BE2C (cell line): ENCODE measurements at regions not wholly inside any gene's neighbourhood (a gene's known extent, or its start where the extent isn't known, plus 50 kb on each side); places are given as distances from the start of the nearest gene placed in this dataset.

Source experiments
- DNase-seq: peaks from one replicate; pipeline ENCODE4 v3.0.0-alpha.2; 2020
- H3K27me3 ChIP-seq: fragments of 250-450 bp; sonication (Bioruptor Pico); 2 replicates; pipeline ENCODE4 v1.5.1; 2020; ENCODE audit warnings: mild to moderate bottlenecking
- H3K36me3 ChIP-seq: fragments of 250-450 bp; sonication (Bioruptor Pico); 2 replicates; pipeline ENCODE4 v1.5.1; 2020; ENCODE audit warnings: mild to moderate bottlenecking
- H3K4me1 ChIP-seq: fragments of 250-450 bp; sonication (Bioruptor Pico); 2 replicates; pipeline ENCODE4 v1.5.1; 2020
- H3K4me3 ChIP-seq: 2 replicates; pipeline ENCODE4 v1.5.1; 2011; ENCODE audit warnings: low read depth, low read length
- H3K9me3 ChIP-seq: fragments of 250-450 bp; sonication (Bioruptor Pico); 2 replicates; pipeline ENCODE4 v1.5.1; 2020
- CTCF ChIP-seq: IDR thresholded peaks from 2 replicates; pipeline ENCODE4 v1.5.1; 2012; ENCODE audit warnings: mild to moderate bottlenecking, low read depth, low read length

- H3K4me1 ChIP-seq = peaks cover 6% of the 10 kb centered on the region; the same call in 1 of the 2 replicates
- H3K27me3 ChIP-seq = no peaks in the 10 kb centered on the region
- DNase-seq = no peak
- peaks cover 3% of the 10 kb centered on the region for H3K9me3 ChIP-seq
- H3K36me3 ChIP-seq = no peaks in the 10 kb centered on the region
- no peak for TF ChIP-seq CTCF
- H3K4me3 ChIP-seq = no peak overlapping the region
Measured at GRCh38 chr4:160492181-160492580, 1389.3 kb downstream of the RAPGEF2 start.

GRCh38 chr4:160493206-160493605 lies 1390.3 kb downstream of the RAPGEF2 start:
- no peaks in the 10 kb centered on the region for H3K27me3 ChIP-seq
- H3K4me3 ChIP-seq = no peak overlapping the region
- H3K9me3 ChIP-seq = peaks cover 3% of the 10 kb centered on the region
- TF ChIP-seq CTCF = no peak
- H3K36me3 ChIP-seq = no peaks in the 10 kb centered on the region
- DNase-seq = no peak
- peaks cover 9% of the 10 kb centered on the region; the same call in 1 of the 2 replicates for H3K4me1 ChIP-seq

GRCh38 chr4:160495356-160495755 lies 1392.5 kb downstream of the RAPGEF2 start:
- H3K9me3 ChIP-seq = peaks cover 3% of the 10 kb centered on the region
- H3K4me1 ChIP-seq = peaks cover 9% of the 10 kb centered on the region; the same call in 1 of the 2 replicates
- peak overlapping the region; percentile 28 for H3K4me3 ChIP-seq
- peak; percentile 16 for DNase-seq
- no peaks in the 10 kb centered on the region for H3K27me3 ChIP-seq
- H3K36me3 ChIP-seq = no peaks in the 10 kb centered on the region
- no peak for TF ChIP-seq CTCF

- DNase-seq = peak; percentile 47
Measured at GRCh38 chr4:160498211-160498610, 1395.3 kb downstream of the RAPGEF2 start.

GRCh38 chr4:160505724-160506123 lies 1402.8 kb downstream of the RAPGEF2 start:
- no peak for DNase-seq
- Histone ChIP-seq H3K9me3 (no peaks in the 10 kb centered on the region), H3K36me3 (no peaks in the 10 kb centered on the region), H3K27me3 (no peaks in the 10 kb centered on the region), H3K4me1 (no peaks in the 10 kb centered on the region), H3K4me3 (no peak overlapping the region)
- TF ChIP-seq CTCF = no peak

More at GRCh38 chr4:160498211-160498610, 1395.3 kb downstream of the RAPGEF2 start:
- no peak for TF ChIP-seq CTCF
- peaks cover 2% of the 10 kb centered on the region for H3K9me3 ChIP-seq
- no peak overlapping the region for H3K4me3 ChIP-seq
- no peaks in the 10 kb centered on the region for H3K27me3 ChIP-seq
- no peaks in the 10 kb centered on the region for H3K36me3 ChIP-seq
- H3K4me1 ChIP-seq = peaks cover 9% of the 10 kb centered on the region; the same call in 1 of the 2 replicates

- H3K36me3 ChIP-seq = no peaks in the 10 kb centered on the region
- H3K27me3 ChIP-seq = no peaks in the 10 kb centered on the region
- H3K4me1 ChIP-seq = no peaks in the 10 kb centered on the region; the same call in 1 of the 2 replicates
- TF ChIP-seq CTCF = no peak
- no peak overlapping the region for H3K4me3 ChIP-seq
- H3K9me3 ChIP-seq = no peaks in the 10 kb centered on the region
- no peak for DNase-seq
Measured at GRCh38 chr4:160510928-160511327, 1408.0 kb downstream of the RAPGEF2 start.
